Stimulated activated CD4-positive, alpha-beta T cell treated with anti-CD3 and anti-CD28 coated beads, Interleukin-15, amount 100 ng/mL, for 1 hour (primary cell): ENCODE measurements at regions not wholly inside any gene's neighbourhood (a gene's known extent, or its start where the extent isn't known, plus 50 kb on each side); places are given as distances from the start of the nearest gene placed in this dataset.

Source experiments
- DNase-seq, 2 donors: peaks; one replicate each; pipeline ENCODE4 v3.0.0-alpha.2; 2020; ENCODE audit warnings: low read depth in 1 of 2, low spot score in 1 of 2

- no peak for DNase-seq
These were observed 82.9 kb downstream of the HES1 start for GRCh38 chr3:194218646-194219453.

GRCh38 chr3:194219826-194220410 is 84.0 kb downstream of the HES1 start:
- DNase-seq: no peak

- DNase-seq: no peak
These were observed 85.0 kb downstream of the HES1 start for GRCh38 chr3:194220901-194221326.

GRCh38 chr3:194221336-194221735 is 85.4 kb downstream of the HES1 start:
- DNase-seq: no peak

GRCh38 chr3:194223951-194224350 is 88.0 kb downstream of the HES1 start:
- DNase-seq: no peak

- no peak for DNase-seq
These were observed 88.8 kb downstream of the HES1 start for GRCh38 chr3:194224471-194225417.

GRCh38 chr3:194225418-194225812 is 89.5 kb downstream of the HES1 start:
- DNase-seq: no peak

GRCh38 chr3:194225988-194226663 is 90.2 kb downstream of the HES1 start:
- no peak for DNase-seq

GRCh38 chr3:194231929-194232832 is 96.2 kb downstream of the HES1 start:
- no peak for DNase-seq

GRCh38 chr3:194233150-194233549 is 97.2 kb downstream of the HES1 start:
- no peak for DNase-seq

GRCh38 chr3:194235160-194235559 is 99.2 kb downstream of the HES1 start:
- DNase-seq: no peak

- DNase-seq: no peak
These were observed 101.2 kb downstream of the HES1 start for GRCh38 chr3:194237110-194237509.

- no peak for DNase-seq
These were observed 104.8 kb downstream of the HES1 start for GRCh38 chr3:194240766-194241165.

GRCh38 chr3:194243172-194243837 is 107.4 kb downstream of the HES1 start:
- DNase-seq: no peak

- DNase-seq: no peak
These were observed 107.0 kb downstream of the CPN2 start for GRCh38 chr3:194244167-194244566.

- no peak for DNase-seq
These were observed 105.7 kb downstream of the CPN2 start for GRCh38 chr3:194245474-194245873.

- DNase-seq: no peak
These were observed 105.1 kb downstream of the CPN2 start for GRCh38 chr3:194245975-194246561.

GRCh38 chr3:194246709-194247349 is 104.3 kb downstream of the CPN2 start:
- no peak for DNase-seq

- no peak for DNase-seq
These were observed 103.8 kb downstream of the CPN2 start for GRCh38 chr3:194247350-194247740.
